Esophagus squamous epithelium (tissue), 5 donors: ENCODE measurements at regions not wholly inside any gene's neighbourhood (a gene's known extent, or its start where the extent isn't known, plus 50 kb on each side); places are given as distances from the start of the nearest gene placed in this dataset.

Experiments
- DNase-seq: peaks from one replicate; lab custom pipeline; 2025; lab: John Stamatoyannopoulos, UW
- H3K27ac ChIP-seq, 4 donors: fragments of 200-600 bp; sonication (generic); one replicate each; pipeline ENCODE4 v1.5.1; 2016 to 2019; ENCODE audit warnings: mild to moderate bottlenecking in 1 of 4
- H3K27me3 ChIP-seq, 4 donors: fragments of 200-600 bp; sonication (generic); 1 replicate in 3 of 4; 2 replicates in 1 of 4; pipeline versions ENCODE4 v1.5.1 to v1.6.0; 2017 to 2021; ENCODE audit warnings: antibody characterized with exemption in 1 of 4
- H3K36me3 ChIP-seq, 3 donors: fragments of 200-600 bp; sonication (generic); one replicate each; pipeline ENCODE4 v1.5.1; 2016 to 2019
- H3K4me1 ChIP-seq, 3 donors: fragments of 200-600 bp; sonication (generic); one replicate each; pipeline ENCODE4 v1.5.1; 2017 to 2019
- H3K4me3 ChIP-seq, 4 donors: fragments of 200-600 bp; sonication (generic); 1 replicate in 3 of 4; 2 replicates in 1 of 4; pipeline ENCODE4 v1.5.1; 2016 to 2019; ENCODE audit warnings: mild to moderate bottlenecking in 2 of 4, moderate library complexity in 1 of 4
- H3K9me3 ChIP-seq, 3 donors: fragments of 200-600 bp; sonication (generic); one replicate each; pipeline ENCODE4 v1.5.1; 2016 to 2019
- CTCF ChIP-seq, 6 experiments: fragments of 450-650 bp in 4 of 6; fragments of 200-600 bp in 2 of 6; sonication (generic) in 2 of 6; IDR thresholded peaks; one replicate each; pipeline ENCODE4 v1.5.1; 2016 to 2019; ENCODE audit warnings: antibody characterized with exemption in 6 of 6, mild to moderate bottlenecking in 4 of 6, moderate library complexity in 4 of 6
- POLR2A ChIP-seq, 4 donors: fragments of 450-650 bp; IDR thresholded peaks; one replicate each; pipeline ENCODE4 v1.6.1; 2017; ENCODE audit warnings: antibody characterized with exemption in 4 of 4, mild to moderate bottlenecking in 4 of 4, moderate library complexity in 3 of 4
- WGBS, 2 donors: methylation state at CpG; one replicate each; pipeline ENCODE4 v1.1.5; 2018; 5-methylcytosine and 5-hydroxymethylcytosine counted together
- intact Hi-C: fragments of 100-400 bp; cut with DNase I; formaldehyde crosslinking; loops from one replicate; pipeline ENCODE4 v1.15.0; 2022
- donor health status: DM: yes; HTN: yes; CAD: no.

- no peak for DNase-seq
- H3K27me3 ChIP-seq, result no peaks in the 10 kb centered on the region
- no peaks in the 10 kb centered on the region for H3K9me3 ChIP-seq
- intact Hi-C loops, result no loop called here
- WGBS, 2 donors, result 44 to 52% methylated on average over 7 of the region's 7 CpGs
- no peaks in the 10 kb centered on the region for H3K4me1 ChIP-seq
- H3K27ac ChIP-seq, result no peak overlapping the region
- no peak for TF ChIP-seq CTCF (IDR thresholded peaks at IDR 0.05)
- no peak for TF ChIP-seq POLR2A (IDR thresholded peaks at IDR 0.05)
- H3K4me3 ChIP-seq, result no peak overlapping the region
- H3K36me3 ChIP-seq, result no peaks in the 10 kb centered on the region
Observed at GRCh38 chr3:132847849-132848625, 125.8 kb upstream of the NPHP3 start.

- intact Hi-C loops, result no loop called here
- H3K4me1 ChIP-seq, result no peaks in the 10 kb centered on the region
- DNase-seq, result no peak
- H3K27ac ChIP-seq, result no peak overlapping the region
- no peaks in the 10 kb centered on the region for H3K36me3 ChIP-seq
- TF ChIP-seq POLR2A (IDR thresholded peaks at IDR 0.05), result no peak
- no peak for TF ChIP-seq CTCF (IDR thresholded peaks at IDR 0.05)
- 51 to 53% methylated on average over 4 of the region's 4 CpGs for WGBS, 2 donors
- no peaks in the 10 kb centered on the region for H3K9me3 ChIP-seq
- H3K4me3 ChIP-seq, result no peak overlapping the region
- H3K27me3 ChIP-seq, result no peaks in the 10 kb centered on the region
Observed at GRCh38 chr3:132843851-132844553, 121.8 kb upstream of the NPHP3 start.

GRCh38 chr3:132843349-132843748, 121.1 kb upstream of the NPHP3 start:
- no peaks in the 10 kb centered on the region for H3K4me1 ChIP-seq
- intact Hi-C loops, result no loop called here
- no peaks in the 10 kb centered on the region for H3K9me3 ChIP-seq
- no peaks in the 10 kb centered on the region for H3K27me3 ChIP-seq
- H3K36me3 ChIP-seq, result no peaks in the 10 kb centered on the region
- TF ChIP-seq CTCF (IDR thresholded peaks at IDR 0.05), result no peak
- TF ChIP-seq POLR2A (IDR thresholded peaks at IDR 0.05), result no peak
- WGBS, 2 donors, result 74 to 76% methylated on average over 3 of the region's 3 CpGs
- DNase-seq, result no peak
- H3K4me3 ChIP-seq, result no peak overlapping the region
- no peak overlapping the region for H3K27ac ChIP-seq

GRCh38 chr3:132841621-132842020, 119.4 kb upstream of the NPHP3 start:
- no peak for DNase-seq
- no peak overlapping the region for H3K27ac ChIP-seq
- no peak overlapping the region for H3K4me3 ChIP-seq
- WGBS, 2 donors, result 61 to 72% methylated on average over 2 of the region's 2 CpGs
- TF ChIP-seq POLR2A (IDR thresholded peaks at IDR 0.05) (no peak), CTCF (IDR thresholded peaks at IDR 0.05) (no peak)
- H3K4me1 ChIP-seq, result no peaks in the 10 kb centered on the region
- intact Hi-C loops, result no loop called here
- no peaks in the 10 kb centered on the region for H3K36me3 ChIP-seq
- H3K9me3 ChIP-seq, result no peaks in the 10 kb centered on the region
- H3K27me3 ChIP-seq, result no peaks in the 10 kb centered on the region

GRCh38 chr3:132840201-132840700, 118.0 kb upstream of the NPHP3 start:
- Histone ChIP-seq H3K27me3 (no peaks in the 10 kb centered on the region), H3K4me1 (no peaks in the 10 kb centered on the region), H3K36me3 (no peaks in the 10 kb centered on the region), H3K9me3 (no peaks in the 10 kb centered on the region), H3K27ac (no peak overlapping the region), H3K4me3 (no peak overlapping the region)
- 47 to 89% methylated on average over 2 to 3 of the region's 3 CpGs for WGBS, 2 donors
- TF ChIP-seq POLR2A (IDR thresholded peaks at IDR 0.05) (no peak), CTCF (IDR thresholded peaks at IDR 0.05) (no peak)
- intact Hi-C loops, result no loop called here
- DNase-seq, result no peak
